NB4 (cell line): ENCODE measurements at regions not wholly inside any gene's neighbourhood (a gene's known extent, or its start where the extent isn't known, plus 50 kb on each side); places are given as distances from the start of the nearest gene placed in this dataset.

Experiments
- CTCF ChIP-seq: IDR thresholded peaks from one replicate; pipeline ENCODE4 v1.5.1; 2012; ENCODE audit warnings: low read depth, low read length
- MAX ChIP-seq: IDR thresholded peaks from 2 replicates; pipeline ENCODE4 v1.6.1; 2011; ENCODE audit warnings: low read depth, low read length

GRCh38 chr9:99288830-99289229, 66.7 kb downstream of the SEC61B start:
- TF ChIP-seq CTCF (no peak), MAX (no peak)
